Brain microvascular endothelial cell (primary cell): ENCODE measurements at regions not wholly inside any gene's neighbourhood (a gene's known extent, or its start where the extent isn't known, plus 50 kb on each side); places are given as distances from the start of the nearest gene placed in this dataset.

Experiments
- DNase-seq: peaks from one replicate; pipeline ENCODE4 v3.0.0-alpha.2; 2020
- H3K27ac ChIP-seq: fragments of 250-450 bp; sonication (Bioruptor Pico); 2 replicates; pipeline ENCODE4 v1.5.1; 2020; ENCODE audit warnings: mild to moderate bottlenecking, moderate library complexity
- H3K27me3 ChIP-seq: fragments of 250-450 bp; sonication (Bioruptor Pico); replicated peaks from 2 replicates; pipeline ENCODE4 v1.5.1; 2020; ENCODE audit warnings: mild to moderate bottlenecking
- H3K36me3 ChIP-seq: fragments of 250-450 bp; sonication (Bioruptor Pico); replicated peaks from 2 replicates; pipeline ENCODE4 v1.5.1; 2020; ENCODE audit warnings: mild to moderate bottlenecking
- H3K4me3 ChIP-seq: 2 replicates; pipeline ENCODE4 v1.5.1; 2011; ENCODE audit warnings: low read depth, mild to moderate bottlenecking, control low read depth, low read length, moderate library complexity
- CTCF ChIP-seq: IDR thresholded peaks from 2 replicates; pipeline ENCODE4 v1.5.1; 2011; ENCODE audit warnings: low read depth, mild to moderate bottlenecking, moderate library complexity, low read length, control low read depth, inconsistent platforms; ENCODE audit errors: missing control alignments
- in situ Hi-C: cut with HindIII; loops from 2 replicates; pipeline ENCODE4 v1.10.0; 2017; ENCODE audit warnings: low sequenced_read_pairs, low pct_ligation_motif_present

- in situ Hi-C loops, result no loop called here
- no peak for TF ChIP-seq CTCF
- H3K36me3 ChIP-seq, result no peaks in the 10 kb centered on the region
- no peaks in the 10 kb centered on the region for H3K27me3 ChIP-seq
- no peak for DNase-seq
- H3K27ac ChIP-seq, result no peak overlapping the region
- no peak overlapping the region for H3K4me3 ChIP-seq
Measured at GRCh38 chr2:222102575-222103349, 196.0 kb downstream of the PAX3 start.

- Histone ChIP-seq H3K36me3 (no peaks in the 10 kb centered on the region), H3K27me3 (no peaks in the 10 kb centered on the region), H3K4me3 (no peak overlapping the region), H3K27ac (no peak overlapping the region)
- no peak for TF ChIP-seq CTCF
- in situ Hi-C loops, result no loop called here
- no peak for DNase-seq
Measured at GRCh38 chr2:222100704-222101699, 197.8 kb downstream of the PAX3 start.

- no peaks in the 10 kb centered on the region for H3K36me3 ChIP-seq
- no peak for DNase-seq
- in situ Hi-C loops, result no loop called here
- H3K27me3 ChIP-seq, result no peaks in the 10 kb centered on the region
- no peak overlapping the region for H3K27ac ChIP-seq
- H3K4me3 ChIP-seq, result no peak overlapping the region
- no peak for TF ChIP-seq CTCF
Measured at GRCh38 chr2:222088561-222088960, 210.2 kb downstream of the PAX3 start.

- Histone ChIP-seq H3K27ac (no peak overlapping the region), H3K4me3 (no peak overlapping the region), H3K27me3 (no peaks in the 10 kb centered on the region), H3K36me3 (no peaks in the 10 kb centered on the region)
- DNase-seq, result no peak
- no peak for TF ChIP-seq CTCF
- in situ Hi-C loops, result no loop called here
Measured at GRCh38 chr2:222087998-222088397, 210.8 kb downstream of the PAX3 start.

GRCh38 chr2:222082201-222082600 is 216.6 kb downstream of the PAX3 start:
- Histone ChIP-seq H3K27ac (no peak overlapping the region), H3K4me3 (no peak overlapping the region), H3K27me3 (no peaks in the 10 kb centered on the region), H3K36me3 (no peaks in the 10 kb centered on the region)
- no peak for TF ChIP-seq CTCF
- no peak for DNase-seq
- in situ Hi-C loops, result no loop called here
